HG02759 (cell line): ENCODE measurements at regions not wholly inside any gene's neighbourhood (a gene's known extent, or its start where the extent isn't known, plus 50 kb on each side); places are given as distances from the start of the nearest gene placed in this dataset.
"Not testable (repeated sequence)": the region's sequence is repeated elsewhere in the genome, so short reads cannot be mapped to it uniquely, and the experiment has no call there.

ENCODE experiments used
- ATAC-seq: cut with Tn5 transposase; IDR thresholded peaks from one replicate; pipeline ENCODE4 v1.9.1; 2021; ENCODE audit warnings: mild to moderate bottlenecking, moderate library complexity; ENCODE audit not compliant: unreplicated experiment

GRCh38 chr16:46388354-46388753 lies 232.8 kb downstream of the SHCBP1 start:
- not testable (repeated sequence) for ATAC-seq

GRCh38 chr16:46387720-46388119 lies 233.5 kb downstream of the SHCBP1 start:
- ATAC-seq = not testable (repeated sequence)

- peak; percentile 9 for ATAC-seq
These were observed 234.2 kb downstream of the SHCBP1 start for GRCh38 chr16:46386805-46387620.

GRCh38 chr16:46386110-46386771 lies 234.9 kb downstream of the SHCBP1 start:
- ATAC-seq = not testable (repeated sequence)

DNA sequence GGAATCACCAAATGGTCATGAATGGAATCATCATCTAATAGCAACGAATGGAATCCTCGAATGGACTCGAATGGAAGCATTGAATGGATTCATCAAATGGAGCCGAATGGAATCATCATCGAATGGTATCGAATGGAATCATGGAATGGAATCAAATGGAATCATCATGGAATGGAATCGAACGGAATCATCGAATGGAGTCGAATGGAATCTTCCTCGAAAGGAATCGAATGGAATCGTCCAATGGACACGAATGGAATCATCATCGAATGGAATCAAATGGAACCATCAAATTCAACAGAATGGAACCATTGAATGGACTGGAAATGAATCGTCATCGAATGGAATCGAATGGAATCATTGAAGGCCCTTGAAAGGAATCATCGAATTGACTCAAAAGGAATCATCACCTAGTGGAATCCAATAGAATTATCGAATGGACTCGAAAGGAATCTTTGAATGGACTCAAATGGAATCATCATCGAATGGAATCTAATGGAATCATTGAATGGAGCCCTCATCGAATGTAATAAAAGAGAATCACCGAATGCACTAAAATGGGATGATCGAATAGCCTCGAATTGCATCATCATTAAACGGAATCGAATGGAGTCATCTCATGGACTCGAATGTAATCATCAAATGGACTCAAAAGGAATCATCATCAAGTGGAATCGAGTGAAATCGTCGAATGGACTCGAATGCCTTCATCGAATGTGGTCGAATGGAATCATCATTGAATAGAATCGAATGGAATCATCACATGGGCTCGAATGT lies 236.7 kb downstream of the SHCBP1 start:
- ATAC-seq = not testable (repeated sequence)

- ATAC-seq = not testable (repeated sequence)
These were observed 237.6 kb downstream of the SHCBP1 start for GRCh38 chr16:46383581-46383980.

- ATAC-seq = not testable (repeated sequence)
These were observed 238.2 kb downstream of the SHCBP1 start for GRCh38 chr16:46382791-46383541.

DNA sequence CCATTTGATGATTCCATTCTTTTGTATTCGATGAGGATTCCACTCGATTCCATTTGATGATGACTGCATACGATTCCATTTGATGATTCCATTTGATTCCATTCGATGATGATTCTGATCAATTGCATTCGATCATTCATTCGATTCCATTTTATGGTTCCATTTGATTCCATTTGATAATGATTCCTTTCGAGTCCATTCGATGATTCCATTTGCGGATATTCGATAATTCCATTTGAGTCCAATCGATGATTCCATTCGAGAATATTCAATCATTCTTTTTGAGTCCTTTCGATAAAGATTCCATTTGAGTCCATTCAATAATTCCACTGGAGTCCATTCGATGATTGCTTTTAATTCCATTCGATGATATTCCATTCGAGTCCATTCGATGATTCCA lies 239.1 kb downstream of the SHCBP1 start:
- ATAC-seq = not testable (repeated sequence)

DNA sequence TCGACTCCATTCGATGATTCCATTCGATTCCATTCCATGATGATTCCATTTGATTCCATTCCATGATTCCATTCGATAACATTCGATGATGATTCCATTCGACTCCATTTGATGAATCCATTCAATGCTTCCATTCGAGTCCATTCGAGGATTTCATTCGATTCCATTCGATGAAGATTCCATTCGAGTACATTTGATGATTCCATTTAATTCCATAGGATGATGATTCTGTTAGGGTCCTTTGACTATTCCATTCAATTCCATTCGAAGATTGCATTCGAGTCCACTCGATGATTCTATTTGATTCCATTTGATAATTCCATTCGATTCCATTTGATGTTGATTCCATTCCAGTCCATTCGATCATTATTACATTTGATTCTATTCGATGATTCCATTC lies 239.8 kb downstream of the SHCBP1 start:
- ATAC-seq = not testable (repeated sequence)
